GM06990 (cell line): ENCODE measurements at regions not wholly inside any gene's neighbourhood (a gene's known extent, or its start where the extent isn't known, plus 50 kb on each side); places are given as distances from the start of the nearest gene placed in this dataset.

Experiments used
- DNase-seq: peaks from one replicate; pipeline ENCODE4 v3.0.0-alpha.2; 2011; ENCODE audit not compliant: insufficient read length; ENCODE audit errors: extremely low read depth
- H3K27me3 ChIP-seq: replicated peaks from 2 replicates; pipeline ENCODE4 v1.6.0; 2011; ENCODE audit warnings: low read length; ENCODE audit not compliant: control insufficient read depth, insufficient read depth
- H3K36me3 ChIP-seq: 2 replicates; pipeline ENCODE4 v1.5.1; 2011; ENCODE audit warnings: low read length; ENCODE audit not compliant: control insufficient read depth, insufficient read depth
- H3K4me3 ChIP-seq: replicated peaks from 2 replicates; pipeline ENCODE4 v1.5.1; 2011; ENCODE audit warnings: low read depth, mild to moderate bottlenecking, control low read depth, low read length
- CTCF ChIP-seq: IDR thresholded peaks from 2 replicates; pipeline ENCODE4 v1.5.1; 2011; ENCODE audit warnings: low read length, control low read depth, mild to moderate bottlenecking, inconsistent platforms; ENCODE audit not compliant: insufficient read depth, poor library complexity, severe bottlenecking

GRCh38 chr13:85040215-85040614 is 759.0 kb downstream of the SLITRK6 start:
- no peak for DNase-seq
- Histone ChIP-seq H3K36me3 (no peaks in the 10 kb centered on the region), H3K4me3 (no peak overlapping the region), H3K27me3 (no peaks in the 10 kb centered on the region)
- no peak for TF ChIP-seq CTCF

- Histone ChIP-seq H3K27me3 (no peaks in the 10 kb centered on the region), H3K36me3 (no peaks in the 10 kb centered on the region), H3K4me3 (no peak overlapping the region)
- no peak for TF ChIP-seq CTCF
- DNase-seq, result no peak
Observed at GRCh38 chr13:85031771-85032170, 767.4 kb downstream of the SLITRK6 start.

- no peak for DNase-seq
- TF ChIP-seq CTCF, result no peak
- H3K36me3 ChIP-seq, result no peaks in the 10 kb centered on the region
- H3K4me3 ChIP-seq, result no peak overlapping the region
- H3K27me3 ChIP-seq, result no peaks in the 10 kb centered on the region
Observed at GRCh38 chr13:85028035-85028434, 771.2 kb downstream of the SLITRK6 start.

- H3K4me3 ChIP-seq, result no peak overlapping the region
- no peaks in the 10 kb centered on the region for H3K36me3 ChIP-seq
- TF ChIP-seq CTCF, result no peak
- no peak for DNase-seq
- H3K27me3 ChIP-seq, result no peaks in the 10 kb centered on the region
Observed at GRCh38 chr13:85019121-85019520, 780.1 kb downstream of the SLITRK6 start.

GRCh38 chr13:85013006-85013405 is 786.2 kb downstream of the SLITRK6 start:
- Histone ChIP-seq H3K36me3 (no peaks in the 10 kb centered on the region), H3K27me3 (no peaks in the 10 kb centered on the region), H3K4me3 (no peak overlapping the region)
- no peak for DNase-seq
- TF ChIP-seq CTCF, result no peak

- H3K36me3 ChIP-seq, result no peaks in the 10 kb centered on the region
- no peak overlapping the region for H3K4me3 ChIP-seq
- no peak for DNase-seq
- no peaks in the 10 kb centered on the region for H3K27me3 ChIP-seq
- TF ChIP-seq CTCF, result no peak
Observed at GRCh38 chr13:85009447-85009846, 789.8 kb downstream of the SLITRK6 start.
